ENCODE measurements at regions not wholly inside any gene's neighbourhood (a gene's known extent, or its start where the extent isn't known, plus 50 kb on each side); places are given as distances from the start of the nearest gene placed in this dataset.

DNA sequence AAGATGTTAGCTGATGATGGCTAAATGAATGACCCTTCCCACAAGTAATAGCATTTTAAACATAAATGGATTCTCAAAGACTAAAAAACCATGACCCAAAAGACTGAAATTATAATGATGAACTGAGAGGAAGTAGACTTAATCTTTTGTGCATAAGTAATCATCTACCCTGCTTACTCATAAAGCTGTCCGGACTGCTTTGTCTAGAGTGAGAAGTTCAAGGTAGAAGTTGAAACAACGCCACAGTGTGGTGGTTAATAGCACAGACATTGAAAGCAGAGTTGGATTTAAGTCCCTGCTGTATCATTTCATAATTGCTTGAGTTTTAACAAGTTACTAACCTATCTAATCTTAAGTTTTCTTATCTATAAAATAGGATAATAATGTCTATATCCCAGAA lies 346.6 kb downstream of the CENPC start:
- TF ChIP-seq FOXA1 (IDR thresholded peaks at IDR 0.05) (no peak), NFRKB (IDR thresholded peaks at IDR 0.05) (no peak), SP1 (IDR thresholded peaks at IDR 0.05) (no peak), LEF1 (IDR thresholded peaks at IDR 0.05; ENCODE audit: borderline replicate concordance) (no peak), HDGF (IDR thresholded peaks at IDR 0.05; ENCODE audit: borderline replicate concordance) (no peak)
